CD4-positive, CD25-positive, alpha-beta regulatory T cell (primary cell): ENCODE measurements at regions not wholly inside any gene's neighbourhood (a gene's known extent, or its start where the extent isn't known, plus 50 kb on each side); places are given as distances from the start of the nearest gene placed in this dataset.

ENCODE experiments used
- ATAC-seq, 2 donors: fragments of 150-1000 bp; cut with Tn5 transposase; one replicate each; pipeline ENCODE4 v1.10.0; 2021; ENCODE audit warnings: low read depth in 2 of 2, moderate number of reproducible peaks in 2 of 2, moderate library complexity in 1 of 2
- DNase-seq, 3 donors: peaks; one replicate each; pipeline versions ENCODE4 v3.0.0 to v3.0.0-alpha.2; 2012 to 2022; ENCODE audit warnings: mixed read lengths in 1 of 3
- H3K27ac ChIP-seq: one replicate; pipeline ENCODE4 v1.7.0; 2013; ENCODE audit warnings: mild to moderate bottlenecking, low read length; ENCODE audit not compliant: insufficient read depth, poor library complexity, severe bottlenecking
- H3K27me3 ChIP-seq: one replicate; pipeline ENCODE4 v1.7.0; 2013; ENCODE audit warnings: low read length; ENCODE audit not compliant: control insufficient read depth, insufficient read depth
- H3K36me3 ChIP-seq: one replicate; pipeline ENCODE4 v1.7.0; 2013; ENCODE audit warnings: mild to moderate bottlenecking, low read length, moderate library complexity; ENCODE audit not compliant: control insufficient read depth, insufficient read depth
- H3K4me1 ChIP-seq: 2 replicates; pipeline ENCODE4 v1.7.0; 2013; ENCODE audit warnings: mild to moderate bottlenecking, low read length; ENCODE audit not compliant: insufficient read depth, control insufficient read depth, poor library complexity, severe bottlenecking
- H3K4me3 ChIP-seq: one replicate; pipeline ENCODE4 v1.7.0; 2013; ENCODE audit warnings: low read depth, mild to moderate bottlenecking, low read length, moderate library complexity
- H3K9me3 ChIP-seq, 2 experiments: 1 replicate in 1 of 2; 2 replicates in 1 of 2; pipeline ENCODE4 v1.7.0; 2013; ENCODE audit warnings: low read length in 2 of 2, mild to moderate bottlenecking in 1 of 2, moderate library complexity in 1 of 2; ENCODE audit not compliant: control insufficient read depth in 2 of 2
- H3K27ac Mint-ChIP-seq, 3 donors: one replicate each; pipeline ENCODE4 v1.8.0; 2020 to 2022; ENCODE audit warnings: mild to moderate bottlenecking in 3 of 3, mixed read lengths in 3 of 3, moderate library complexity in 2 of 3
- H3K27me3 Mint-ChIP-seq: one replicate; pipeline ENCODE4 v1.8.0; 2022; ENCODE audit warnings: mild to moderate bottlenecking, mixed read lengths
- H3K36me3 Mint-ChIP-seq: one replicate; pipeline ENCODE4 v1.8.0; 2020; ENCODE audit warnings: mixed read lengths
- H3K4me1 Mint-ChIP-seq, 4 donors: one replicate each; pipeline ENCODE4 v1.8.0; 2020 to 2022; ENCODE audit warnings: mixed read lengths in 4 of 4, mild to moderate bottlenecking in 1 of 4
- H3K4me3 Mint-ChIP-seq, 4 donors: one replicate each; pipeline ENCODE4 v1.8.0; 2020 to 2022; ENCODE audit warnings: mild to moderate bottlenecking in 4 of 4, mixed read lengths in 4 of 4, moderate library complexity in 3 of 4
- H3K9me3 Mint-ChIP-seq, 7 donors: one replicate each; pipeline ENCODE4 v1.8.0; 2020 to 2022; ENCODE audit warnings: mixed read lengths in 7 of 7, mild to moderate bottlenecking in 3 of 7, moderate library complexity in 2 of 7

DNA sequence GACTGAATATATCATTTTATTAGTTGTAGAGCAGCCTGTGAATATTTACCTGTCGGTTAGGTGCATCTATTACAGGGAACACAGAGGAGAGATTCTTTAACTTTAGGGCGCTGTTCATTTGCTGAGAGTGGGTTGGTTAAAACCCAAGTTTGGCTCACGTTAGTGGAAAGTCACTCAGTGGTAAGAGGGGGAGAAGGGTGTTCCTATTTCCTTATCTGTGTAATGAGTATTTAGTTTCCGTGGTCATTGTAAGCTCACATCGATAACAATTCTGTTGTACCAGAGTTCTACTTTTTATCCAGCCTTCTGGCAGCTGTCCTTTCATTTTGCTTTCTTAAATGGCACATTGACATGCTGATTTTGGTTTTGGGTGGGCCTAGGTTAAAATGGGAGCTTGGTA is 773.2 kb upstream of the ADAMTS5 start:
- Histone ChIP-seq H3K27ac (no peak overlapping the region), H3K27me3 (no peaks in the 10 kb centered on the region), H3K36me3 (no peaks in the 10 kb centered on the region), H3K4me3 (no peak overlapping the region), H3K4me1 (no peaks in the 10 kb centered on the region), H3K9me3 (no peaks in the 10 kb centered on the region)
- Mint-ChIP-seq H3K27me3 (no peaks in the 10 kb centered on the region), H3K4me1 (no peaks in the 10 kb centered on the region), H3K27ac (no peak overlapping the region), H3K4me3 (no peak overlapping the region), H3K36me3 (no peaks in the 10 kb centered on the region), H3K9me3 (peaks cover 0 to 19% (median 4%) of the 10 kb centered on the region in 7 donors)
- DNase-seq, result no peak
- ATAC-seq, result no peak

DNA sequence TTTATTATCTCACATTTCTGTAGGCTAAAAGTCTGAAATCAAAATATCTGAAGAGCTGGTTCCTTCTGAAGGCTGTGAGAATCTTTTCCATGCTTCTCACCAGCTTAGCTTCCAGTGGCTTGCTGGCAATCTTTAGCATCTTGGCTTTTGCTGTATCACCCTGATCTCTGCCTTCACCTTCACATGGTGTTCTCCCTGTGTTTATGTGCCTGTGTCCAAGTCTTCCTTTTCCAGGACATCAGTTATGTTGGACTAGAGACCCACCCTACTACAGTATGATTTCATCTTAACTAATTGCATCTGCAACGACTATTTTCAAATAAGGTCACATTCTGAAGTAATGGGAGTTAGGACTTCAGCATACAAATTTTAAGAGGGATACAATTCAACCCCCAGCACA is 772.3 kb upstream of the ADAMTS5 start:
- DNase-seq (no peak), ATAC-seq (no peak)
- Mint-ChIP-seq H3K36me3 (no peaks in the 10 kb centered on the region), H3K27ac (no peak overlapping the region), H3K4me1 (no peaks in the 10 kb centered on the region), H3K27me3 (no peaks in the 10 kb centered on the region), H3K9me3 (peaks cover 0 to 19% (median 4%) of the 10 kb centered on the region in 7 donors), H3K4me3 (no peak overlapping the region)
- Histone ChIP-seq H3K9me3 (no peaks in the 10 kb centered on the region), H3K27ac (no peak overlapping the region), H3K4me3 (no peak overlapping the region), H3K36me3 (no peaks in the 10 kb centered on the region), H3K27me3 (no peaks in the 10 kb centered on the region), H3K4me1 (no peaks in the 10 kb centered on the region)

- Mint-ChIP-seq H3K4me3 (no peak overlapping the region), H3K4me1 (no peaks in the 10 kb centered on the region), H3K27ac (no peak overlapping the region), H3K9me3 (peaks cover 0 to 14% (median 3%) of the 10 kb centered on the region in 7 donors), H3K36me3 (no peaks in the 10 kb centered on the region), H3K27me3 (no peaks in the 10 kb centered on the region)
- H3K9me3 ChIP-seq, result no peaks in the 10 kb centered on the region
- ATAC-seq (no peak), DNase-seq (no peak)
- H3K27me3 ChIP-seq, result no peaks in the 10 kb centered on the region
- H3K27ac ChIP-seq, result no peak overlapping the region
- H3K4me1 ChIP-seq, result no peaks in the 10 kb centered on the region
- no peak overlapping the region for H3K4me3 ChIP-seq
- H3K36me3 ChIP-seq, result no peaks in the 10 kb centered on the region
Observed at GRCh38 chr21:27735699-27736098, 768.8 kb upstream of the ADAMTS5 start.

DNA sequence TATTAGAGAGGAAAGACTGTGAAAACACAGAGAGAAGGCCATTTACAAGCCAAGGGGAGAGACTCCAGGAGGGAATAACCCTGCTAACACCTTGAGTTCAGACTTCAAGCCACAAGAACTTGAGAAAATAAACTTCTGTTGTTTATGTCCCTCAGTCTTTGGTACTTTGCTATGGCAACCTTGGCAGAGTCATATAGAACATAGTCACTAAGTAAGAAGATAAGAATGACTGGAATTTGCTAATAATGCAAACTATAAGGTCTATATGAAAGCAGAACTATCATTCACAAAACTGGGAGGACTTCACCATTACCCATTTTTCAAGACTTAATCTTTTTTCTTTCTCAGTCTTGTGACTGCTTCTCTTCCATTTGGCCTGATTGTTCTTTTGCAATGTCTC is 767.3 kb upstream of the ADAMTS5 start:
- no peaks in the 10 kb centered on the region for H3K27me3 ChIP-seq

GRCh38 chr21:27725916-27726315 is 759.0 kb upstream of the ADAMTS5 start:
- Histone ChIP-seq H3K27ac (no peak overlapping the region), H3K4me1 (no peaks in the 10 kb centered on the region), H3K27me3 (no peaks in the 10 kb centered on the region), H3K9me3 (peaks cover 0 to 3% of the 10 kb centered on the region in 2 experiments), H3K36me3 (no peaks in the 10 kb centered on the region), H3K4me3 (no peak overlapping the region)
- no peak overlapping the region for H3K4me3 Mint-ChIP-seq
- H3K9me3 Mint-ChIP-seq, result peaks cover 4 to 18% (median 6%) of the 10 kb centered on the region in 7 donors
- ATAC-seq, result no peak
- no peak overlapping the region for H3K27ac Mint-ChIP-seq
- no peaks in the 10 kb centered on the region for H3K4me1 Mint-ChIP-seq
- H3K27me3 Mint-ChIP-seq, result no peaks in the 10 kb centered on the region
- H3K36me3 Mint-ChIP-seq, result no peaks in the 10 kb centered on the region
- DNase-seq, result no peak

More for the DNA sequence above, 767.3 kb upstream of the ADAMTS5 start:
- no peak for DNase-seq
- Mint-ChIP-seq H3K4me1 (no peaks in the 10 kb centered on the region), H3K27ac (no peak overlapping the region), H3K27me3 (no peaks in the 10 kb centered on the region), H3K9me3 (peaks cover 0 to 15% (median 3%) of the 10 kb centered on the region in 7 donors), H3K4me3 (no peak overlapping the region), H3K36me3 (no peaks in the 10 kb centered on the region)
- no peak for ATAC-seq
- no peak overlapping the region for H3K4me3 ChIP-seq
- no peak overlapping the region for H3K27ac ChIP-seq
- no peaks in the 10 kb centered on the region for H3K36me3 ChIP-seq
- no peaks in the 10 kb centered on the region for H3K9me3 ChIP-seq
- H3K4me1 ChIP-seq, result no peaks in the 10 kb centered on the region

DNA sequence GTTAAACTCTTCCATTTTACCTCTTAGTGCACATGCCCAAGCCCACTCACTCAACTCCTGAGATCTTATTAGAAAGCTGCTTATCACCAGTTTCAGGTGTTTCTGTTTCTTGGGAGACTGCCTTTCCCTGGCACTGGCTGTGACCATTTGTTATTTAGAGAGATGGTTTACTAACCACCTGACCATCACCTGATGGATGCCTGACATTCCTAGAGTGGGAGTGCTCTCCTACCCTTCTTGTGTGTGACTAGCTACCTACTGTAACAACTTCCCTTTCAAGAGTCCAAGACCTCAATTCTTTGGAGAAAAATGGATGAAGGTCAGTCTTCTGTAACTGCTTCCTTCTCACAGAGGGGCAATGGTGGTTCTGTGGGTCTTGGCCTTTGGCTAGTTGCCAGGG is 755.2 kb upstream of the ADAMTS5 start:
- Mint-ChIP-seq H3K9me3 (peaks cover 0 to 20% (median 7%) of the 10 kb centered on the region in 7 donors), H3K4me3 (no peak overlapping the region), H3K27ac (no peak overlapping the region), H3K36me3 (no peaks in the 10 kb centered on the region), H3K27me3 (no peaks in the 10 kb centered on the region), H3K4me1 (no peaks in the 10 kb centered on the region)
- no peaks in the 10 kb centered on the region for H3K36me3 ChIP-seq
- no peak overlapping the region for H3K4me3 ChIP-seq
- no peak overlapping the region for H3K27ac ChIP-seq
- DNase-seq, result no peak
- H3K9me3 ChIP-seq, result peaks cover 0 to under 1% of the 10 kb centered on the region in 2 experiments
- H3K27me3 ChIP-seq, result no peaks in the 10 kb centered on the region
- no peak for ATAC-seq
- no peaks in the 10 kb centered on the region for H3K4me1 ChIP-seq

GRCh38 chr21:27721675-27722074 is 754.8 kb upstream of the ADAMTS5 start:
- no peaks in the 10 kb centered on the region for H3K4me1 Mint-ChIP-seq
- peaks cover 0 to 20% (median 7%) of the 10 kb centered on the region in 7 donors for H3K9me3 Mint-ChIP-seq
- H3K4me3 ChIP-seq, result no peak overlapping the region
- ATAC-seq, result no peak
- no peaks in the 10 kb centered on the region for H3K36me3 Mint-ChIP-seq
- H3K27me3 ChIP-seq, result no peaks in the 10 kb centered on the region
- no peaks in the 10 kb centered on the region for H3K4me1 ChIP-seq
- H3K36me3 ChIP-seq, result no peaks in the 10 kb centered on the region
- no peaks in the 10 kb centered on the region for H3K27me3 Mint-ChIP-seq
- no peak overlapping the region for H3K4me3 Mint-ChIP-seq
- no peak for DNase-seq
- H3K9me3 ChIP-seq, result no peaks in the 10 kb centered on the region
- no peak overlapping the region for H3K27ac ChIP-seq
- no peak overlapping the region for H3K27ac Mint-ChIP-seq

DNA sequence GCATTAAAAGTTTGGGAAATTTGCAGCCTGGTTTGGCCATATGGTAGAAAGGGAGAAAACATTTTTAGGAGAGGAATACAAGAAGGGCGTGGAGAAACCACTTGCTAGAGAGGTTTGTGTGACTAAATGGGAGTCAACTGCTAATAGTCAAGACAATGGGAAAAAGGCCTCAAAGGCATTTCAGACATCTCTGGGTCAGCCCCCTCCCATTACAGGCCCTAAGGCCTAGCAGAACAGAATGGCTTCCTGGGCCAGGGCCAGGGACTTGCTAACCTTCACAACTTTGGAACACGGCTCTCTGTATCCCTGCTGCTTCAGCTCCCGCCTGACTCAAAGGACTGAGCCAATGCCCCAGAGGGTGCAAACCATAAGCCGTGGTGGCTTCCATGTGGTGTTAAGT is 752.3 kb upstream of the ADAMTS5 start:
- H3K9me3 ChIP-seq, result no peaks in the 10 kb centered on the region
- H3K27me3 ChIP-seq, result no peaks in the 10 kb centered on the region
- Mint-ChIP-seq H3K36me3 (no peaks in the 10 kb centered on the region), H3K27me3 (no peaks in the 10 kb centered on the region), H3K4me1 (no peaks in the 10 kb centered on the region), H3K27ac (no peak overlapping the region), H3K9me3 (peaks cover 0 to 20% (median 4%) of the 10 kb centered on the region in 7 donors), H3K4me3 (no peak overlapping the region)
- ATAC-seq (no peak), DNase-seq (no peak)
- no peak overlapping the region for H3K27ac ChIP-seq
- no peaks in the 10 kb centered on the region for H3K36me3 ChIP-seq
- no peaks in the 10 kb centered on the region for H3K4me1 ChIP-seq
- H3K4me3 ChIP-seq, result no peak overlapping the region
